ENCODE measurements at regions not wholly inside any gene's neighbourhood (a gene's known extent, or its start where the extent isn't known, plus 50 kb on each side); places are given as distances from the start of the nearest gene placed in this dataset.

GRCh38 chr18:37967261-37967660 lies 401.7 kb upstream of the CELF4 start:
- TF ChIP-seq CTCF (IDR thresholded peaks at IDR 0.05; ENCODE audit: control extremely low read depth in 1 of 3, insufficient read depth in 1 of 3, low read depth in 1 of 3, low read length in 3 of 3) (no peak), NRF1 (IDR thresholded peaks at IDR 0.05; ENCODE audit: low read depth, low read length) (no peak), JUND (IDR thresholded peaks at IDR 0.05; ENCODE audit: low read length) (no peak), ATF3 (IDR thresholded peaks at IDR 0.05; ENCODE audit: insufficient read depth, low read depth, low read length) (no peak), POLR2AphosphoS5 (IDR thresholded peaks at IDR 0.05; ENCODE audit: low read depth, low read length) (no peak), EZH2 (IDR thresholded peaks at IDR 0.05; ENCODE audit: low read depth, low read length, severe bottlenecking) (no peak)

Data from H1 (cell line).